ENCODE measurements at regions not wholly inside any gene's neighbourhood (a gene's known extent, or its start where the extent isn't known, plus 50 kb on each side); places are given as distances from the start of the nearest gene placed in this dataset.

GRCh38 chr2:19176977-19177376 is 181.4 kb downstream of the OSR1 start:
- TF ChIP-seq, protein P1, sequence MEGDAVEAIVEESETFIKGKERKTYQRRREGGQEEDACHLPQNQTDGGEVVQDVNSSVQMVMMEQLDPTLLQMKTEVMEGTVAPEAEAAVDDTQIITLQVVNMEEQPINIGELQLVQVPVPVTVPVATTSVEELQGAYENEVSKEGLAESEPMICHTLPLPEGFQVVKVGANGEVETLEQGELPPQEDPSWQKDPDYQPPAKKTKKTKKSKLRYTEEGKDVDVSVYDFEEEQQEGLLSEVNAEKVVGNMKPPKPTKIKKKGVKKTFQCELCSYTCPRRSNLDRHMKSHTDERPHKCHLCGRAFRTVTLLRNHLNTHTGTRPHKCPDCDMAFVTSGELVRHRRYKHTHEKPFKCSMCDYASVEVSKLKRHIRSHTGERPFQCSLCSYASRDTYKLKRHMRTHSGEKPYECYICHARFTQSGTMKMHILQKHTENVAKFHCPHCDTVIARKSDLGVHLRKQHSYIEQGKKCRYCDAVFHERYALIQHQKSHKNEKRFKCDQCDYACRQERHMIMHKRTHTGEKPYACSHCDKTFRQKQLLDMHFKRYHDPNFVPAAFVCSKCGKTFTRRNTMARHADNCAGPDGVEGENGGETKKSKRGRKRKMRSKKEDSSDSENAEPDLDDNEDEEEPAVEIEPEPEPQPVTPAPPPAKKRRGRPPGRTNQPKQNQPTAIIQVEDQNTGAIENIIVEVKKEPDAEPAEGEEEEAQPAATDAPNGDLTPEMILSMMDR (IDR thresholded peaks at IDR 0.05), result no peak
- no peak for TF ChIP-seq POLR2A (IDR thresholded peaks at IDR 0.05)

Data from thyroid gland (tissue), 4 donors.